WI38 (cell line): ENCODE measurements at regions not wholly inside any gene's neighbourhood (a gene's known extent, or its start where the extent isn't known, plus 50 kb on each side); places are given as distances from the start of the nearest gene placed in this dataset.
"Not testable (repeated sequence)": the region's sequence is repeated elsewhere in the genome, so short reads cannot be mapped to it uniquely, and the experiment has no call there.

Experiments used
- H3K4me3 ChIP-seq: 2 replicates; pipeline ENCODE4 v1.5.1; 2011; ENCODE audit warnings: low read depth, mild to moderate bottlenecking, control low read depth, low read length
- CTCF ChIP-seq: IDR thresholded peaks from 2 replicates; pipeline ENCODE4 v1.5.1; 2012; ENCODE audit warnings: low read depth, mild to moderate bottlenecking, control low read depth, low read length

- TF ChIP-seq CTCF, result no peak
These were observed 69.9 kb upstream of the DDR1 start for GRCh38 chr6:30814146-30815040.

GRCh38 chr6:30813631-30814145, 69.3 kb upstream of the IER3 start:
- H3K4me3 ChIP-seq, result no peak overlapping the region
- no peak for TF ChIP-seq CTCF

More at GRCh38 chr6:30814146-30815040, 69.9 kb upstream of the DDR1 start:
- no peak overlapping the region for H3K4me3 ChIP-seq

- no peak for TF ChIP-seq CTCF
- H3K4me3 ChIP-seq, result no peak overlapping the region
These were observed 66.5 kb upstream of the IER3 start for GRCh38 chr6:30810813-30811339.

GRCh38 chr6:30807566-30807965, 63.2 kb upstream of the IER3 start:
- H3K4me3 ChIP-seq, result not testable (repeated sequence)

- H3K4me3 ChIP-seq, result no peak overlapping the region
- no peak for TF ChIP-seq CTCF
These were observed 62.3 kb upstream of the IER3 start for GRCh38 chr6:30806581-30807183.

- TF ChIP-seq CTCF, result no peak
- H3K4me3 ChIP-seq, result no peak overlapping the region
These were observed 60.0 kb upstream of the IER3 start for GRCh38 chr6:30804333-30804732.

- H3K4me3 ChIP-seq, result no peak overlapping the region
- no peak for TF ChIP-seq CTCF
These were observed 58.4 kb upstream of the IER3 start for GRCh38 chr6:30802731-30803130.
